Activated gamma-delta T cell treated with Interleukin-2 at 50 U/mL for 16 hours (primary cell): ENCODE measurements at regions not wholly inside any gene's neighbourhood (a gene's known extent, or its start where the extent isn't known, plus 50 kb on each side); places are given as distances from the start of the nearest gene placed in this dataset.

Experiments used
- DNase-seq: peaks from one replicate; pipeline ENCODE4 v3.0.0-alpha.2; 2020

GRCh38 chr1:219000631-219001030 lies 173.0 kb upstream of the LYPLAL1 start:
- no peak for DNase-seq

DNA sequence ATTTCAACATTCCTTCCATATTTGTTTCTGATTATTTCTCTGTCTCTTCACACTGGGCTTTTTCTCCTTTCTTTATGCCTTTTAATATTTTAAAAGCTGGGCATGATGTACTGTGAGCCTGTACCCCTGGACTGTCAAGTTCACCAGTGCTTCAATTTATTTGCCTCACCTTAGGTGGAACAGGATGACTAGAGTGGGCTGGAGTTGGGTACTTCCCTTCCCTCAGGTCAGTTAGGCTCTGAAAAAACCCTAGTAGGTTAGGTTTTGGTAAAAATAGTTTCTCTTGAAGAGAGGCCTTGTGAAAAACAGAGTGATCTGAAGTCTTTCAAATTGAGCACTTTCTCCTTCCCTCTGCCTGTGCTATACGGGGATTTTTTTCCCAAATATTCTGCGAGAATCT lies 163.0 kb upstream of the LYPLAL1 start:
- DNase-seq = no peak

- DNase-seq = no peak
Observed at GRCh38 chr1:219020386-219020785, 153.3 kb upstream of the LYPLAL1 start.

- no peak for DNase-seq
Observed at GRCh38 chr1:219020846-219021245, 152.8 kb upstream of the LYPLAL1 start.

- no peak for DNase-seq
Observed at GRCh38 chr1:219027146-219027673, 146.5 kb upstream of the LYPLAL1 start.

DNA sequence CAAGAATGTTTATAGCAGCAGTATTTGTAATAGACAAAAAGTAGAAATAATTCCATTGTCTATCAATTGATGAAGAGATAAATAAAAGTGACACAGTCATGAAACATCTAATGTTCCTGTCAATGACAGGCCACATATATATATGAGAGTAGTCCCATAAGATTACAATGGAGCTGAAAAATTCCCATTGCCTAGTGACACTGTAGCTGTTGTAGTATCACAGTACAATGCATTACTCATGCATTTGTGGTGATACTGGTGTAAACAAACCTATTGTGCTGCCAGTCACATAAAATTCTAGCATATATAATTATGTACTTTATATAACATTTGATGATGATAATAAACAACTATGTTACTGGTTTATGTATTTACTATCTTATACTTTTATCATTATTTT lies 141.9 kb upstream of the LYPLAL1 start:
- DNase-seq = no peak

DNA sequence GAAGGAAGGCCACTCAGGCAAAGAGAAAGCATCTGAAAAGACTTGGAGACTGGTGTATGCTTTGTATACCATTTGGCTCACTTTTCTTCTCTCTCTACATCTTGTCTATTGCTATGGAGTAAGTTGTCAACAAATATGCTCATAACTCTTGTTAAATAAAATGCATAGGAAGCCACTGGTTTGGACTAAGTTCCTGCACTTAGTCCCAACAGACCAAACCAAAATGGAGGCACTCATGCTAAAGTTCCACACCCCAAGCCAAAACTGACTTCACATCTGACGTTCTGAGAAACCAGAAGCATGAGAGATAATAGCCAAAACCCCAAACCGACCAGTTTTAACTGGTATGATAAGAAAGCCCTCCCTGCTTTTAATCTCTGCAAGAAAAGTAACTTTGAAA lies 135.3 kb upstream of the LYPLAL1 start:
- DNase-seq = no peak

DNA sequence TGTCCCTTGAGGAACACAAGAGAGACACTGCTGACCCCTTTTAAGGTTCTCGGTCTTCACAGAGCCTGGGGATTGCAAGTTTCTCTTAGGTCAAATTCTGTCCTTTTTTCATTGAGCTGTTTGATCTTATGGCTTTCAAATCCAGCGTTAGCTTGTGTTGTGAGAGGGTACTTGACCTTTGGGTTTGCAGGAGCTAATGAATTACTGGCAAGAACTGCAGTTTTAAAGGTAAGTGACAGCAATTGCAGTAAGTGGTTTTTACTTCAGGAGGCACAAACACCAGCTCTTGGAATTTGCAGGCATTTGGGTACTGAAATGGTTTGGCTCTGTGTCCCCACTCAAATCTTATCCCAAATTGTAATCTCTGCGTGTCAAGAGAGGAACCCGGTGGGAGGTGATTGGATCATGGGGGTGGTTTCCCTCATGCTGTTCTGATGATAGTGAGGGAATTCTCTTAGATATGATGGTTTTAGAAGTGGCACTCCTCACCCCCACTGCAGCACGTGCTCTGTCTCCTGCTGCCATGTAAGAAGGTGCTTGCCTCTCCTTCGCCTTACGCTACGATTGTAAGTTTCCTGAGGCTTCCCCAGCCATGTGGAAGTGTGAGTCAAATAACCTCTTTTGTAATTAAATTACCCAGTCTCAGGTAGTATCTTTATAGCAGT lies 134.5 kb upstream of the LYPLAL1 start:
- DNase-seq = no peak

- no peak for DNase-seq
Observed at GRCh38 chr1:219039682-219040154, 134.0 kb upstream of the LYPLAL1 start.

DNA sequence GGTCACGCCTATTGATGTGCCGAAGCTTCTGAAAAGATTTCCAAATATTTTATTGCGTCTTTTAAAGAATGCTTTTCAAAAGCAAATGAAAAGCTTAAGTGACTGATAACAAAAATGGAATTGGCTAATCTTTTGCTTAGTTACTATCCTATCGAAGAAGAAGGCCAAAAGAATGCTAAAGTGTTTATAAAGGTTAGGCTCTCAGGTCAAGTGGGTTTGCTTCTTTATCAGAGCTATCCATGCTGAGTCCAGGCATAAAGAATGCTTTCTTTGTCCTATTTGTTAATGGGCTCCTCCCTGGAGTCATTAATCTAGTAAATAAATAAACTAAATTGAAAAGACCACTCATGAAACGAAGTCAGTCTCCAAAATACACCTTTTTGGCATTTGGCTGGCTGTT lies 133.4 kb upstream of the LYPLAL1 start:
- DNase-seq = no peak

DNA sequence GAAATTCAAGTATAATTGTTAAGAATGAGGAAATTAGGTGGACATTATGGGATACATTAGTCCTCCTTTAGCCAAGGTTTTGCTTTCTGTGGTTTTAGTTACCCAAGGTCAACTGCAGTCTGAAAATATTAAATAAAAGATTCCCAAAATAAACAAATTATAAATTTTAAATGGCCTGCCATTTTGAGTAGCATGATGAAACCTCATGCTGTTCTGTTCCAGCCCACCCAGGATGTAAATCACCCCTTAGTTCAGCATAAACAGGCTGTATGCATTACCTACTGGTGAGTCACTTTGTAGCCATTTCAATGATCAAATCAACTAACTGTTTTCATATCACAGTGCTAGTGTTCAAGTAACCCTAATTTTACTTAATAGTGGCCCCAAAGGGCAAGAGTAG lies 132.5 kb upstream of the LYPLAL1 start:
- DNase-seq = no peak

- no peak for DNase-seq
Observed at GRCh38 chr1:219041818-219042217, 131.9 kb upstream of the LYPLAL1 start.

DNA sequence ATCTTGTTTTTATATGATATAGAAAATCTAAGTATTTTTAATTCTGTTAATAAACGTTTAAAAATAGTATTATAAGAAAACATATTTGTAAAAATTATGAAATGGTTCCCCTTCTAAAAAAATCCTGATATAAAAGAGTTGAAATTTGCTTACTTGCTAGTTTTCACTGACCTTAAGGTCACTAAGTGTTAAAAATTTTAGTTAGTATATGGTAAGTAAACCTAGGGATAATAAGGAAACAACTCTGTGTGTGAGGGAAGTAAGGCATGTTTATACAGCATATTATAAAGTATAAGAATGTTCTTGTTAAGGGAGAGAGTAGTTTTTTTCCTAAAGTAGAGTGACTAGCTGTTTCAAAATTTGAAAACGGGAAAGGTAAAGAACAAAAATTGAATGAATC lies 130.9 kb upstream of the LYPLAL1 start:
- DNase-seq = no peak

- DNase-seq = no peak
Observed at GRCh38 chr1:219045246-219045645, 128.4 kb upstream of the LYPLAL1 start.

- DNase-seq = no peak
Observed at GRCh38 chr1:219049501-219049900, 124.2 kb upstream of the LYPLAL1 start.

- no peak for DNase-seq
Observed at GRCh38 chr1:219050086-219050821, 123.4 kb upstream of the LYPLAL1 start.

DNA sequence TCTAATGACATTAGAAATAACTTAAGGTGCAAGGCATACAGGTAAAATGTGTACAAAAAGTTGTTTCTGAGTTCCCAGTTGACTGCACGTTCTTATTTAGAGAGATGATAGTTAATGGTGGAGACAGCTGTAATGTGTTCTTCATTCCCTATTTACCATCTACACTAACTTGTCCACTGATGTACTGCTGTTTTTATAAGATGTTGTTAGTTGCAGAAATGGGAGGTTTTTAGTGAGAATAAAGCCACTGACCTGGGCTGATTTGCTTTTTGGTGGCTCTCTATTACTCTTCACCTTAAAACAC lies 122.9 kb upstream of the LYPLAL1 start:
- DNase-seq = no peak

- DNase-seq = no peak
Observed at GRCh38 chr1:219051547-219051946, 122.1 kb upstream of the LYPLAL1 start.

GRCh38 chr1:219058891-219059820 lies 114.5 kb upstream of the LYPLAL1 start:
- DNase-seq = no peak

- no peak for DNase-seq
Observed at GRCh38 chr1:219060798-219061197, 112.9 kb upstream of the LYPLAL1 start.

- DNase-seq = no peak
Observed at GRCh38 chr1:219062161-219062560, 111.5 kb upstream of the LYPLAL1 start.

DNA sequence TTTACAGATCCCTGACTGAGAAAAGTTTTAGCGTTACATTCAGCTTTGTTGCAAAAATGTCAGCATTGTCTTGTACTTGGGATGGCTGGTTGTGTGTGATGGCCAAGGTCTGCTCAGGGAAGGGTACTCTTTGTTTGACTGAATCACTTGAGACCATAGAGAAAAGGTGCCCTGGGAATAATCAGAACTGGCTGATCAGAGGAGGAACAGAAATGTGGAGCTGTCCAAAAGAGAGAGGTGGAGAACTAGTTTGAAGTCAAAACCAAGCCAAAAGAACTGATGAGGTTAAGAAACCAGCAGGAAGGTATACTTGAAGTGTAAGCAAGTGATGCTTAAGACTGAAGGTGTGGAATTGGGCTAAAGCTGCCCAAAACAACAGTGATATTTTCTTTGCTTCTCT lies 107.6 kb upstream of the LYPLAL1 start:
- no peak for DNase-seq

DNA sequence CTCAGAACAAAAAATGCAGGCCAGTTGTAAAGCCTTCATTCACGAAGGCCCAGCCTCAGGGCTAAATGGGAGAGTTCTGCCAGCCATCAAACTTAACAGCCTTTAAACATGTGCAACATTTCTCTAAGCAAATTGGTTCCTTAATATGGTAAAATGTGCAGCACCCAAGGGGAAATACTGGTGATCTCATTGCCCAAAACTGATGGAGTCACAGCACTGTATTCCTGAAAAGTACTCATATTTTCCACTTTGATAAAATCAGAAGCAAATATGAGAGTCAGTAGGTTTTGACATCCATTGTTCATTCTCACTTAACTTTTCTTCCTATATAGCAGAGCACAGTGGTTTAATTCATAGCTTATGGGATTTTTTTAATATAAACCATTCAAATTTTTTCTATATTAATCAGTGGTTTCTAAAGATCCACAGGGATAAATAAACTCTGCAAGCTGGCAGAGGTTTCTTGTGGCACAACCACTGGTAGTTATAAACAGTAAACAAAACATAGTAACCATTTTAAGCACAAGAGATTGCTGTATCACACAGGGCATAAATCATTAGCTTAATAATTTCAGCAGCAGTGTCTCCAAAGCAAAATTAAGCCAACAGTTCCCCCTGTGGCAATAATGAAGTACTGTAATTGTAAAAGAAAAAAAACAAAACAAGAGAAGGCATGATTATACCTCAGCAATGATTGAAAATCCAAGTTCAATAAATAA lies 106.9 kb upstream of the LYPLAL1 start:
- DNase-seq = no peak
